ENCODE measurements at regions not wholly inside any gene's neighbourhood (a gene's known extent, or its start where the extent isn't known, plus 50 kb on each side); places are given as distances from the start of the nearest gene placed in this dataset.
"Not testable (repeated sequence)": the region's sequence is repeated elsewhere in the genome, so short reads cannot be mapped to it uniquely, and the experiment has no call there.

- no peak for DNase-seq
Measured at GRCh38 chr2:57368190-57368589, 678.4 kb upstream of the VRK2 start.

- DNase-seq: no peak
Measured at GRCh38 chr2:57370882-57371585, 675.6 kb upstream of the VRK2 start.

- DNase-seq: no peak
Measured at GRCh38 chr2:57372237-57372984, 674.2 kb upstream of the VRK2 start.

GRCh38 chr2:57373530-57373929, 673.1 kb upstream of the VRK2 start:
- DNase-seq: no peak

GRCh38 chr2:57376985-57377384, 669.6 kb upstream of the VRK2 start:
- DNase-seq: no peak

GRCh38 chr2:57386305-57386704, 660.3 kb upstream of the VRK2 start:
- no peak for DNase-seq

- no peak for DNase-seq
Measured at GRCh38 chr2:57396355-57397098, 650.1 kb upstream of the VRK2 start.

GRCh38 chr2:57397550-57398360, 648.9 kb upstream of the VRK2 start:
- DNase-seq: no peak

GRCh38 chr2:57399057-57399456, 647.5 kb upstream of the VRK2 start:
- no peak for DNase-seq

GRCh38 chr2:57402096-57402495, 644.5 kb upstream of the VRK2 start:
- DNase-seq: no peak

- DNase-seq: no peak
Measured at GRCh38 chr2:57402755-57403154, 643.9 kb upstream of the VRK2 start.

- no peak for DNase-seq
Measured at GRCh38 chr2:57407772-57408201, 638.8 kb upstream of the VRK2 start.

GRCh38 chr2:57408587-57408986, 638.0 kb upstream of the VRK2 start:
- no peak for DNase-seq

- no peak for DNase-seq
Measured at GRCh38 chr2:57417007-57417406, 629.6 kb upstream of the VRK2 start.

- not testable (repeated sequence) for DNase-seq
Measured at GRCh38 chr2:57418859-57419346, 627.7 kb upstream of the VRK2 start.

GRCh38 chr2:57429831-57430230, 616.8 kb upstream of the VRK2 start:
- no peak for DNase-seq

GRCh38 chr2:57432528-57432927, 614.1 kb upstream of the VRK2 start:
- DNase-seq: no peak

- no peak for DNase-seq
Measured at GRCh38 chr2:57434441-57434840, 612.2 kb upstream of the VRK2 start.

GRCh38 chr2:57434972-57435371, 611.6 kb upstream of the VRK2 start:
- DNase-seq: no peak

- DNase-seq: no peak
Measured at GRCh38 chr2:57437077-57437476, 609.5 kb upstream of the VRK2 start.

- no peak for DNase-seq
Measured at GRCh38 chr2:57440437-57440836, 606.2 kb upstream of the VRK2 start.

GRCh38 chr2:57443086-57443485, 603.5 kb upstream of the VRK2 start:
- DNase-seq: no peak
